K562 (cell line): ENCODE measurements at regions not wholly inside any gene's neighbourhood (a gene's known extent, or its start where the extent isn't known, plus 50 kb on each side); places are given as distances from the start of the nearest gene placed in this dataset.

Experiments
- ATF3 ChIP-seq, 2 experiments: fragments of 450-650 bp in 1 of 2; sonication (generic) in 1 of 2; formaldehyde crosslinking in 1 of 2; IDR thresholded peaks in 1 of 2; conservative IDR thresholded peaks in 1 of 2; 2 replicates each; pipeline versions ENCODE4 v1.6.1 to v1.8.1; 2016 to 2023; ENCODE audit warnings: mild to moderate bottlenecking in 2 of 2, moderate library complexity in 2 of 2, inconsistent platforms in 1 of 2, missing genetic modification reagents in 1 of 2
- CTCF ChIP-seq, 3 experiments: IDR thresholded peaks in 2 of 3; conservative IDR thresholded peaks in 1 of 3; 2 replicates each; pipeline ENCODE4 v1.5.1; 2011 to 2012; ENCODE audit warnings: low read length in 3 of 3, mild to moderate bottlenecking in 3 of 3, control low read depth in 2 of 3, improper control_type of control experiment in 1 of 3, inconsistent platforms in 1 of 3, low read depth in 1 of 3, mixed read lengths in 1 of 3, moderate library complexity in 1 of 3; ENCODE audit not compliant: insufficient read depth in 2 of 3
- RAD21 ChIP-seq, 2 experiments: fragments of 250-450 bp in 1 of 2; fragments of 450-650 bp in 1 of 2; sonication (Bioruptor Pico) in 1 of 2; formaldehyde crosslinking in 1 of 2; IDR thresholded peaks in 1 of 2; conservative IDR thresholded peaks in 1 of 2; 2 replicates each; pipeline versions ENCODE4 v1.4.0 to v1.8.0; 2020 to 2022; ENCODE audit warnings: mild to moderate bottlenecking in 2 of 2, moderate library complexity in 1 of 2
- TCF7L2 ChIP-seq: fragments of 150-350 bp; IDR thresholded peaks from 2 replicates; pipeline ENCODE4 v1.6.1; 2016; ENCODE audit warnings: low read depth, mild to moderate bottlenecking, low read length, moderate library complexity
- ZNF253 ChIP-seq: fragments of 250-450 bp; sonication (Bioruptor Pico); conservative IDR thresholded peaks from 2 replicates; pipeline ENCODE4 v1.6.1; 2021; ENCODE audit warnings: mild to moderate bottlenecking
- ZNF512 ChIP-seq: IDR thresholded peaks from 2 replicates; pipeline ENCODE4 v1.6.1; 2016; ENCODE audit warnings: missing genetic modification characterization, missing compliant biosample characterization
- ZNF561 ChIP-seq: fragments of 450-650 bp; formaldehyde crosslinking; conservative IDR thresholded peaks from 2 replicates; pipeline ENCODE4 v1.4.0; 2020; ENCODE audit warnings: mild to moderate bottlenecking, moderate library complexity
- TF ChIP-seq, protein P1 (sequence below): fragments of 200-800 bp; sonication (Bioruptor generic); IDR thresholded peaks from 2 replicates; pipeline ENCODE4 v1.6.1; 2017; ENCODE audit warnings: missing genetic modification characterization, missing compliant biosample characterization

- TF ChIP-seq ZNF561 (CRISPR knock-in tag) (no peak), ZNF253 (CRISPR knock-in tag) (no peak), ATF3 (IDR thresholded peaks at IDR 0.05) (no peak), ATF3 (CRISPR knock-in tag; conservative IDR thresholded peaks at IDR 0.05) (no peak), ZNF512 (tag) (no peak), RAD21 (CRISPR knock-in tag; conservative IDR thresholded peaks at IDR 0.05 in 1 of 2, IDR thresholded peaks at IDR 0.05 in 1 of 2) (no peak), CTCF (IDR thresholded peaks at IDR 0.05 in 2 of 3, conservative IDR thresholded peaks at IDR 0.05 in 1 of 3; ENCODE audit: insufficient read depth in 2 of 3, low read depth in 1 of 3, low read length in 3 of 3) (no peak), TCF7L2 (no peak)
- TF ChIP-seq, protein P1, sequence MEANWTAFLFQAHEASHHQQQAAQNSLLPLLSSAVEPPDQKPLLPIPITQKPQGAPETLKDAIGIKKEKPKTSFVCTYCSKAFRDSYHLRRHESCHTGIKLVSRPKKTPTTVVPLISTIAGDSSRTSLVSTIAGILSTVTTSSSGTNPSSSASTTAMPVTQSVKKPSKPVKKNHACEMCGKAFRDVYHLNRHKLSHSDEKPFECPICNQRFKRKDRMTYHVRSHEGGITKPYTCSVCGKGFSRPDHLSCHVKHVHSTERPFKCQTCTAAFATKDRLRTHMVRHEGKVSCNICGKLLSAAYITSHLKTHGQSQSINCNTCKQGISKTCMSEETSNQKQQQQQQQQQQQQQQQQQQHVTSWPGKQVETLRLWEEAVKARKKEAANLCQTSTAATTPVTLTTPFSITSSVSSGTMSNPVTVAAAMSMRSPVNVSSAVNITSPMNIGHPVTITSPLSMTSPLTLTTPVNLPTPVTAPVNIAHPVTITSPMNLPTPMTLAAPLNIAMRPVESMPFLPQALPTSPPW (CRISPR knock-in tag) = no peak
Measured at GRCh38 chr15:95588056-95588455, 742.4 kb upstream of the NR2F2 start.
